HG03378 (cell line): ENCODE measurements at regions not wholly inside any gene's neighbourhood (a gene's known extent, or its start where the extent isn't known, plus 50 kb on each side); places are given as distances from the start of the nearest gene placed in this dataset.

Source experiments
- ATAC-seq: cut with Tn5 transposase; IDR thresholded peaks from one replicate; pipeline ENCODE4 v1.9.1; 2021; ENCODE audit warnings: mild to moderate bottlenecking, moderate library complexity; ENCODE audit not compliant: unreplicated experiment

DNA sequence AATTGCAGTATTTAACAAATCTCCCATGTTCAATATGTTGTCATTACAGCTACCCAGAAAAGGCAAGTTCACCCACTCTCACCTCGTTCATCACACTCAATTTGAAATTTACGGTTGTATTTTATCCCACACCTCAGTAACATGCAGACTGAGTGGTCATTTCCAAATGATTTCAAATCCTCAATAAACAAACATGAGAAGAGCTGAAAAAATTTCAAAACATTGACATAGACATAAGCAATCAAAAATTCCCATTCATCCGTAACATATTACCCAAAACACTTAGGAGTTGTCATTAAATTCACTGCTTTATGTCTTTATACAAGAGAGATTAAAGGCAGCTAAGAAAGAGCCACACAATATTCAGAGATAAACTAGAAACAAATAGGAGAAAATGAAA, 61.7 kb upstream of the NEBL start:
- no peak for ATAC-seq

DNA sequence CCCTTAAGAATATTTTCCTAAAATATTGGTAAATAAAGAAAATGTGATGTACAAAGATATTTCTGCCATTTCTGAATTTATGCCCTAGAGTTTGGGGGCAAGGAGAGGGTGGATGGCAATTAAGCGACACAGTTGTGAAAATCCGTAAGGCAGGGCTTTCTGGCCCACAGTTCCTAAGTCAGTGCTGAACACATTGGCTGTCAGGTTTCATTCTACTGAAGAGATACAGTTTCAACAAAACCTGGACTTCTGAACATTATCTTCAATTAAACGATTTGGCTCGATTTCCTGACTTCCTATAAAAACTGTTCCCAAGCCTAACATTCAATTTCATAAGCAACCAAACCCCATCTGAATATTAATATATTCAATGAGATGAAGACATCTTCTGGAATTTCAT, 61.1 kb upstream of the NEBL start:
- no peak for ATAC-seq

DNA sequence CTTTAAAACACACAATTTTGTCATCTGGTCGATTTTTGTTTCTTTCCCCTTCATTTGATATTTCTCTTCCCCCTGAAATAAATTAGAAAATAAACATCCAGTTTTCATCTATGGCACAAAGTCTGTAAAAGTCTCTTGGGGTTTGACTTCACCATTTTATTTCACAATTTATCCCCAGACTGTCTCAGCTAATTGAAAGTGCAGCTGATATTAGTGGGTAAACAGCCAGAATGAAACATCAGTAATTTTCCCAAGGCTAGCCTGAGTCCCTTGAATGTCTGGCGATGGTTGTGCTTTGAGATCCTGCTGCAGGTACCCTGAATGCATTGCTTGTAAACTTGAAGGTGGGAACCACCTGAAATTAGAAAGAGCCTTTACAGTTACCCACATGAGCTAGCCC, 60.6 kb upstream of the NEBL start:
- no peak for ATAC-seq

DNA sequence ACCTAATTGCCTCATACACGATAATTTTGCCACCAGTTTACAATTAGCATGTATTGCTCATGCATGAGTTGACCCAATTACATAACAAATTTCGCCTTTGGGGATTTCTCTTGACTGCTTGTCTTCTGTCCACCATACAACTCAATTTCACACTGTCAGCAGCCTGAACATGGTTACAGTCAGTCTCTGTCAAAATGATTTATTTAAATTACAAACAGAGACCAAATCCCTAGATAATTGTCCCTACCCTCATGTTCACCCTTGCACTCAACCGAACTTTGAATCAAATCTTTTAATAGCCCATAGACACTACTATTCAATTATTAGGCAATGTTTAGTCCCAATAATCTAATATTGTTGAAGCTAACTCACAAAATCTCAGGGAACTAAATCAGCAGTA, 59.7 kb upstream of the NEBL start:
- ATAC-seq, result no peak

DNA sequence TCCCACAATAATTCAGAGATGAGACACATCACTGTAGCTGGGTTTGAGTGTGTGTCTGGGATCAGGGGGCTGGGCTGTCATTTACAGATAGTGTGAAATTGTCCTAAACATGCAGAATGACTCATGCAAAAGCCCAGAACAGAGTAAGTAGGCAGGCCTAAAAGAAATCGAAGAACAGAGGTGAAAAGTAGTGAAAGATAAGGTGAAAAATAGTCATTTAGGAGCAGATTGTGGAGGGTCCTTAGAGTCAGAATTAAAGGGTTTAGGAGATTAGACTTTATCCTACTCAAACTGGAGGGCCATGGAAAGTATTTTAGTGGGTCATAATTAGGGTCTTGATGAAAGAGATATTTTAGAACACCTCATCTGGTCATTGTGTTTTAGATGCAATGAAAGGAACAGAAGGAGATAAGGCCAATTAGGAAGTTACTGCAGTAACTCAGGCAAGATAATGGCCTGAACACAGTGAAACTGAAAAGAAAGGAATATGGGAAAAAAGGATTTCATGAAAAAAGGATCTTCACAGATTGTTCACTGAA, 58.3 kb upstream of the NEBL start:
- no peak for ATAC-seq

DNA sequence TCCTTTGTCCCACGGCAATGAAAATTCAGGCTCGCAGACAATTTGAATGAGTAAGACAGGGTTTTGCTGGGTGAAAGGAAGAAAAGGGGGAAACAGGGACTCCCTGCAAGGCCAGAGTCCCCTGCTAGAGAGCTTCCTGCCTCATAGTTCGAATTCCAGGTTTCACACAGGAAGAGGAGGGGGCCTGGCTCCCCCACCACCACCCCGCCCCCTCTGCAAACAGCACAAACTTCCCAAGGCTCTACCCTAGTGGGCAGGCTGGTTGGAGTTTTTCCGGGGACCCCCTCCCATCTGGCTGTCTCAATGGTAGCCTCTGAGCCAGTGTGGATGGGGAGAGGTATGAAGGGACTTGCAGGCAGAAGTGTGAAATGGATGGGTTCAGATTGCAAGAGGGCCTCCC, 57.4 kb upstream of the NEBL start:
- ATAC-seq, result no peak

DNA sequence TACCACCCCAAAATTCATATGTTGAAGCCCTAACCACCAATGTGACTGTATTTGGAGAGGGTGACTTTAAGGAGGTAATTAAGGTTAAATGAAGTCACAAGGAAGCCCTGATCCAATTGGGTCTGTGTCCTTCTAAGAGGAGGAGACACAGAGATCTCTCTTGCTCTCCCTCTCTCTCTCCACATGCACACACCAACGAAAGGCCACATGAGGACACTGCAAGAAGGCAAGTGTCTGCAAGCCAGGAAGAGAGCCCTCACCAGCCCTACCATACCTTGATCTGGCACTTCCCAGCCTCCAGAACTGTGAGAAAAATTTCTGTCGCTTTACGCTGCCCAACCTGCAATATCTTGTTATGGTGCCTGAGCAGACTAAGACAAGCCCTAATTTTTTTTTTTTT, 56.0 kb upstream of the NEBL start:
- no peak for ATAC-seq

DNA sequence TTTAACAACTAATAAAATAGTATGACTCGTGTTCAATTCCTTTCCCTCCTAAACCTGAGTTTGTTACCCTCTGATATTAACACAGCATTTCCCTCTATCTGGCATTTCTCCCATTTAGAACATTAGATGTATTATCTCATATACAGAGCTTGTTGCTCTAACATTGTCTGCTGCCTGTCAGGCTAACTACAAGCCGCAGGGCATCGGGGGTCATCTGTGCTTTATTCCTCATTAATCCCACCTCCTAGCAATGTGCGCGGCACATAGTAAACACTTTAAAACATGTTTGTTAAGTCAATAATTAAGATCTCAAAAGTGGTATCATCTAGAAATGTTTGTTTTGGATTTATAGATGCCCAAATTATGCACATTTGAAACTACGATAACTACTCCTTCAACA, 52.9 kb upstream of the NEBL start:
- ATAC-seq, result no peak

DNA sequence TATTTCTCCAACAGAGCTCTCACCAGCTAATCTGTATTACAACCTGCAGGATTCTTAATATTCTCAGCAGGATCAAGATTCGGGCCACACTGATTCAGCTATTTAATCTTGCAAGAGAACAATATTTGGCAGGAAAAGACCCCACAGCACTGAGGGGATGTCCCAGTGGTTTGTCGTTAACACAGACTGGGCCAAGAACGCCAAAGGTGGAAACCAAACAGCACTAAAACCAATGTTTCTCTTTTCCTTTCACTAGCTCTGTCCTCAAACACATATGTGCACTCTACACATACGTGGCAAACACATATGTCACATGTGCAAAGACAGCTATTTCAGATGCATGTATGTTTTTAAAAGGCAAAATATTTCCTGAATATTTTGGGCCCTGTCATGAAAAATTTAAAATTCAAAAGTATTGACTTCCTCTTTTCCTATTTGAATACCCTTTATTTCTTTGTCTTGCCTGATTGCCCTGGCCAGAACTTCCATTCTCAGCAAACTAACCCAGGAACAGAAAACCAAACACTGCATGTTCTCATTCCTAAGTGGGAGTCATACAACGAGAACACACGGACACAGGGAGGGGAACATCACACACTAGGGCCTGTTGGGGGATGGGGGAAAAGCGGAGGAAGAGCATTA, 51.7 kb upstream of the NEBL start:
- ATAC-seq, result peak; percentile 68
